Lower lobe of right lung (tissue), 2 donors: ENCODE measurements at regions not wholly inside any gene's neighbourhood (a gene's known extent, or its start where the extent isn't known, plus 50 kb on each side); places are given as distances from the start of the nearest gene placed in this dataset.

Experiments
- ATAC-seq, 2 donors: fragments of 200-7000 bp; cut with Tn5 transposase; one replicate each; pipeline ENCODE4 v1.9.1; 2020 to 2022; ENCODE audit warnings: mild to moderate bottlenecking in 2 of 2, moderate library complexity in 2 of 2
- DNase-seq: peaks from one replicate; pipeline ENCODE4 v3.0.0-alpha.2; 2020
- H3K27ac ChIP-seq: fragments of 200-600 bp; one replicate; pipeline ENCODE4 v1.8.0; 2022
- H3K27me3 ChIP-seq: fragments of 200-600 bp; one replicate; pipeline ENCODE4 v1.8.0; 2022; ENCODE audit warnings: low read depth
- H3K36me3 ChIP-seq: fragments of 200-600 bp; one replicate; pipeline ENCODE4 v1.8.0; 2022; ENCODE audit warnings: mild to moderate bottlenecking
- H3K4me1 ChIP-seq: fragments of 200-600 bp; one replicate; pipeline ENCODE4 v1.8.0; 2022
- H3K4me3 ChIP-seq: fragments of 200-600 bp; one replicate; pipeline ENCODE4 v1.8.0; 2022; ENCODE audit warnings: mild to moderate bottlenecking
- H3K9me3 ChIP-seq: fragments of 200-600 bp; one replicate; pipeline ENCODE4 v1.8.0; 2022
- CTCF ChIP-seq: fragments of 200-600 bp; IDR thresholded peaks from one replicate; pipeline ENCODE4 v1.8.0; 2022; ENCODE audit warnings: antibody characterized with exemption, mild to moderate bottlenecking
- intact Hi-C: fragments of 100-400 bp; cut with DNase I; formaldehyde crosslinking; loops from one replicate; pipeline ENCODE4 v1.11.0; 2022
- donor health status: DM: no; HTN: yes; CAD: no; lungs with severe emphysema.

GRCh38 chr20:12044969-12045368 lies 127.3 kb downstream of the BTBD3 start:
- Histone ChIP-seq H3K27ac (no peak overlapping the region), H3K36me3 (no peaks in the 10 kb centered on the region), H3K9me3 (no peaks in the 10 kb centered on the region), H3K4me3 (no peak overlapping the region), H3K27me3 (no peaks in the 10 kb centered on the region), H3K4me1 (no peaks in the 10 kb centered on the region)
- intact Hi-C loops: no loop called here
- no peak for TF ChIP-seq CTCF
- DNase-seq (no peak), ATAC-seq (no peak)

GRCh38 chr20:12047838-12048432 lies 130.2 kb downstream of the BTBD3 start:
- Histone ChIP-seq H3K27me3 (no peaks in the 10 kb centered on the region), H3K36me3 (no peaks in the 10 kb centered on the region), H3K4me3 (no peak overlapping the region), H3K4me1 (no peaks in the 10 kb centered on the region), H3K9me3 (no peaks in the 10 kb centered on the region), H3K27ac (no peak overlapping the region)
- no peak for ATAC-seq
- intact Hi-C loops: no loop called here
- no peak for DNase-seq
- TF ChIP-seq CTCF: no peak

- Histone ChIP-seq H3K27me3 (no peaks in the 10 kb centered on the region), H3K9me3 (no peaks in the 10 kb centered on the region), H3K4me3 (no peak overlapping the region), H3K4me1 (no peaks in the 10 kb centered on the region), H3K27ac (no peak overlapping the region), H3K36me3 (no peaks in the 10 kb centered on the region)
- ATAC-seq (no peak), DNase-seq (no peak)
- intact Hi-C loops: no loop called here
- TF ChIP-seq CTCF: no peak
These were observed 131.4 kb downstream of the BTBD3 start for GRCh38 chr20:12049125-12049524.

DNA sequence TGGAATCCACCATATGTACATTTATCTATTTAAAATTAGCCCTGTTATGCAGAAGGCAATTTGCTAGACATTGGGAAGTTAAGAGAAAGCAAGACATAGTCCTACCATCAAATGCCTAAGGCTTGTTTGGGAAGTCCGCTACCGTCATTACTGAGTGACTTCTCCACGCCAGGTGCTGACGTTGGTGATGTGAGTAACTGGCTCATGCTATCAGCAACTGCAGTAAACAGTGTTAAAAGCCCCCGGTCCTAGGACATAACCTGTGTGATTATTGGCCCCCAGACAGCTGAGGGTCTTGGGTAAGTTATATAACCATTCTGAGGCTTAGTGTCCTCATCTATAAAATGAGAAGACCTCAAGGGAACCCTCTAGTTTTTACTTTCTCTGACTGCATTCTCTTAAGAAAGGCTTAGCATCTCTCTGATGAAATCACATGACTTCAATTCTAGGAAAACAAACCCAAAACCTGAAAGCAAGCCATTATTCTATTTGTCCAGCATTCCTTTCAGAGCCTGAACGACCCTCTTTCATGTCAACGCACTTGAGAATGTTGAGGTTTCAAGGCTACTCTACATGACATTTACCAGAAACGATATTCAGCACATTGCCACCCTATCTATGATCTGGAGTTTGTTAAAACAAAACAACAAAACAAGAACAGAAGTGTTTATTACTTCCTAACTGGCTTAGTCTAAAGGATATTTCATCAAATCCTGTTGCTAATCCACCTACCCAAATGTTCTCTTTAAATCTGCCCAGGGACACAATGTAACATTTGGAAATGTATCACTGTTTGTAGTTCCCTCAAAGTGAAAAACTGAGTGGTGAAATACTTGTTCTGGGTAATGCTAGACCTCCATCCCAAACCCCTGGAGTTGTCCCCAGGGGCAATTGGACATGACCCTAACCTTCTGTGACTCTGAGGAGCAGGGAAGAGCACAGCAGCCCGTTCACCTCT lies 133.8 kb downstream of the BTBD3 start:
- no peak overlapping the region for H3K27ac ChIP-seq
- no peaks in the 10 kb centered on the region for H3K4me1 ChIP-seq
- ATAC-seq (no peak), DNase-seq (no peak)
- no peaks in the 10 kb centered on the region for H3K9me3 ChIP-seq
- no peaks in the 10 kb centered on the region for H3K36me3 ChIP-seq
- no peaks in the 10 kb centered on the region for H3K27me3 ChIP-seq
- no peak overlapping the region for H3K4me3 ChIP-seq
- intact Hi-C loops: no loop called here
- no peak for TF ChIP-seq CTCF

DNA sequence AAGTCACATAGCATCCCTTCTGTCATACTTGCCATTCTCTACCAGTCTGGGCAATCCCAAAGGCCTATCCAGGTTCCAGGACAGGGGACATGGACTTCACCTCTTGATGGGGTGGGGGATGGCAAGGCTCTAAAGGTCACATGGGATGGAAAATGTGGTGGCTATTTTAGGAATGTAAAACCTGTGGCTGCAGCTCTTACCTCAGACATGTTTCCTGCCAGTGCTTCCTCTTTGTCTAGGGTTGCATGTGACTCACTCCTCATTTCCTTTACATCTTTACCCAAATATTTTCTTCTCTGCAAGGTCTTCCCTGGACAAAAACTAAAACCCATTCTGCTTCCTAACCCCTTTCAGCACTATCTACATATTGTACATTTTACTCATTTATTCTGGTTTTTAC lies 135.7 kb downstream of the BTBD3 start:
- intact Hi-C loops: no loop called here
- Histone ChIP-seq H3K4me3 (no peak overlapping the region), H3K9me3 (no peaks in the 10 kb centered on the region), H3K36me3 (no peaks in the 10 kb centered on the region), H3K4me1 (no peaks in the 10 kb centered on the region), H3K27ac (no peak overlapping the region), H3K27me3 (no peaks in the 10 kb centered on the region)
- TF ChIP-seq CTCF: no peak
- no peak for ATAC-seq
- no peak for DNase-seq
